HCT116 (cell line): ENCODE measurements at regions not wholly inside any gene's neighbourhood (a gene's known extent, or its start where the extent isn't known, plus 50 kb on each side); places are given as distances from the start of the nearest gene placed in this dataset.

Experiments
- ATAC-seq: fragments of 200-7000 bp; cut with Tn5 transposase; 2 replicates; pipeline ENCODE4 v1.9.1; 2020; ENCODE audit warnings: mild to moderate bottlenecking, moderate library complexity
- BruUV-seq: library from RNA; stranded (reverse); fragments of 400-500 nt; replicated peaks from 2 replicates; lab custom pipeline; 2021; lab: Mats Ljungman, UMichigan
- CTCF ChIA-PET: fragments of 300-600 bp; sonication (Branson Sonifier 250); formaldehyde crosslinking; loops from one replicate; lab custom pipeline; 2021; ENCODE audit warnings: antibody characterized with exemption; lab: Charles Lee
- POLR2A ChIA-PET: fragments of 300-600, 350-600 bp; sonication (Branson Sonifier 250); formaldehyde crosslinking; loops from one replicate; lab custom pipeline; 2021; ENCODE audit warnings: antibody characterized with exemption; lab: Charles Lee
- RAD21 ChIA-PET, 2 experiments: fragments of 300-600 bp; sonication (Branson Sonifier 250); formaldehyde crosslinking; loops; one replicate each; lab custom pipeline; 2023; ENCODE audit warnings: low total read pairs in 2 of 2; ENCODE audit not compliant: uncharacterized antibody in 2 of 2, unreplicated experiment in 2 of 2, low non-redundant PET in 1 of 2; lab: Charles Lee
- DNase-seq: peaks from one replicate; pipeline ENCODE4 v3.0.0-alpha.2; 2010; ENCODE audit warnings: low read depth, low spot score
- H2AFZ ChIP-seq: fragments of 200-600 bp; shearing (Covaris generic), sonication (generic); 2 replicates; pipeline ENCODE4 v1.6.1; 2017; ENCODE audit warnings: low read depth, mixed run types, mixed read lengths, antibody characterized with exemption, low read length; ENCODE audit not compliant: poor library complexity, severe bottlenecking
- H3K27ac ChIP-seq: 2 replicates; pipeline ENCODE4 v1.5.1; 2012; ENCODE audit warnings: low read depth, low read length
- H3K27me3 ChIP-seq: fragments of 200-600 bp; sonication (generic); 2 replicates; pipeline ENCODE4 v1.6.1; 2016; ENCODE audit warnings: mixed run types, low read length, mixed read lengths; ENCODE audit not compliant: insufficient read depth
- H3K36me3 ChIP-seq, 2 experiments: fragments of 200-500 bp in 1 of 2; fragments of 200-600 bp in 1 of 2; sonication (Bioruptor generic) in 1 of 2; sonication (generic) in 1 of 2; 2 replicates each; pipeline versions ENCODE4 v1.5.1 to v1.6.1; 2014 to 2016; ENCODE audit warnings: low read length in 2 of 2, inconsistent platforms in 1 of 2, mixed read lengths in 1 of 2, mixed run types in 1 of 2; ENCODE audit not compliant: insufficient read depth in 2 of 2, control insufficient read depth in 1 of 2
- H3K4me1 ChIP-seq, 2 experiments: fragments of 200-600 bp in 1 of 2; sonication (generic) in 1 of 2; 2 replicates each; pipeline versions ENCODE4 v1.5.1 to v1.6.1; 2012 to 2017; ENCODE audit warnings: low read length in 2 of 2, inconsistent platforms in 1 of 2, mild to moderate bottlenecking in 1 of 2, mixed read lengths in 1 of 2, mixed run types in 1 of 2, moderate library complexity in 1 of 2; ENCODE audit not compliant: insufficient read depth in 2 of 2, control insufficient read depth in 1 of 2
- H3K4me2 ChIP-seq: fragments of 200-600 bp; sonication (generic); 2 replicates; pipeline ENCODE4 v1.6.1; 2017; ENCODE audit warnings: mixed run types, low read length, mixed read lengths
- H3K4me3 ChIP-seq, 2 experiments: fragments of 200-600 bp in 1 of 2; sonication (generic) in 1 of 2; replicated peaks in 1 of 2; 2 replicates each; pipeline ENCODE4 v1.5.1; 2011 to 2016; ENCODE audit warnings: low read length in 2 of 2, control low read depth in 1 of 2, low read depth in 1 of 2, mild to moderate bottlenecking in 1 of 2, mixed read lengths in 1 of 2, mixed run types in 1 of 2
- H3K79me2 ChIP-seq: fragments of 200-600 bp; sonication (generic); 2 replicates; pipeline ENCODE4 v1.6.1; 2017; ENCODE audit warnings: mild to moderate bottlenecking, mixed run types, low read length, moderate library complexity, mixed read lengths; ENCODE audit not compliant: insufficient read depth
- H3K9ac ChIP-seq: fragments of 200-600 bp; sonication (generic); 2 replicates; pipeline ENCODE4 v1.6.1; 2016; ENCODE audit warnings: low read length, mixed read lengths
- H3K9me2 ChIP-seq: fragments of 200-600 bp; sonication (generic), shearing (Covaris generic); 2 replicates; pipeline ENCODE4 v1.6.1; 2017; ENCODE audit warnings: mixed run types, mild to moderate bottlenecking, moderate library complexity; ENCODE audit not compliant: insufficient read depth
- H3K9me3 ChIP-seq, 2 experiments: fragments of 200-500 bp in 1 of 2; fragments of 200-600 bp in 1 of 2; sonication (Bioruptor generic) in 1 of 2; sonication (generic) in 1 of 2; 2 replicates each; pipeline ENCODE4 v1.6.1; 2014 to 2017; ENCODE audit warnings: low read length in 2 of 2, mixed read lengths in 2 of 2, inconsistent platforms in 1 of 2, low read depth in 1 of 2, mild to moderate bottlenecking in 1 of 2, mixed run types in 1 of 2, moderate library complexity in 1 of 2; ENCODE audit not compliant: control insufficient read depth in 1 of 2, insufficient read depth in 1 of 2
- H4K20me1 ChIP-seq: fragments of 200-600 bp; sonication (generic), shearing (Covaris generic); 2 replicates; pipeline ENCODE4 v1.6.1; 2017; ENCODE audit warnings: mixed run types, mild to moderate bottlenecking, moderate library complexity; ENCODE audit not compliant: insufficient read depth
- CEBPB ChIP-seq: IDR thresholded peaks from 2 replicates; pipeline ENCODE4 v1.6.1; 2012; ENCODE audit warnings: low read depth
- FOSL1 ChIP-seq: IDR thresholded peaks from 2 replicates; pipeline ENCODE4 v1.6.1; 2012; ENCODE audit warnings: low read depth
- MAX ChIP-seq: IDR thresholded peaks from 2 replicates; pipeline ENCODE4 v1.6.1; 2012
- REST ChIP-seq: IDR thresholded peaks from 2 replicates; pipeline ENCODE4 v1.6.1; 2012; ENCODE audit warnings: low read depth
- SIN3A ChIP-seq: IDR thresholded peaks from 2 replicates; pipeline ENCODE4 v1.6.1; 2012; ENCODE audit warnings: low read depth
- SP1 ChIP-seq: IDR thresholded peaks from 2 replicates; pipeline ENCODE4 v1.6.1; 2012; ENCODE audit warnings: low read depth
- ZBTB33 ChIP-seq: IDR thresholded peaks from 2 replicates; pipeline ENCODE4 v1.6.1; 2011; ENCODE audit warnings: mild to moderate bottlenecking, low read length, moderate library complexity; ENCODE audit not compliant: insufficient replicate concordance; ENCODE audit errors: extremely low read depth
- ZFX ChIP-seq: fragments of 450-650 bp; IDR thresholded peaks from 2 replicates; pipeline ENCODE4 v1.6.1; 2017
- intact Hi-C: fragments of 100-400 bp; cut with micrococcal nuclease; formaldehyde crosslinking; loops from 2 replicates; pipeline ENCODE4 v1.10.0; 2022

- TF ChIP-seq REST = no peak
- TF ChIP-seq ZFX = no peak
Measured at GRCh38 chr4:124504431-124504830, 208.1 kb downstream of the ANKRD50 start (continued).

- DNase-seq = no peak
- POLR2A ChIA-PET = no interaction called here
- intact Hi-C loops = no loop called here
- BruUV-seq = no TSS peak
- no peaks in the 10 kb centered on the region for H3K36me3 ChIP-seq
- H3K9me2 ChIP-seq = no peaks in the 10 kb centered on the region
- H4K20me1 ChIP-seq = no peaks in the 10 kb centered on the region
- H3K4me2 ChIP-seq = no peak overlapping the region
- H3K27ac ChIP-seq = no peak overlapping the region
- H3K27me3 ChIP-seq = no peaks in the 10 kb centered on the region
- no peaks in the 10 kb centered on the region for H3K4me1 ChIP-seq
- no peak for ATAC-seq
- no peak for TF ChIP-seq MAX
- TF ChIP-seq ZBTB33 = no peak
- TF ChIP-seq REST = no peak
- TF ChIP-seq FOSL1 = no peak
- no peak for TF ChIP-seq SIN3A
- TF ChIP-seq CEBPB = no peak
- no peak for TF ChIP-seq SP1
- no peak overlapping the region for H3K4me3 ChIP-seq
- RAD21 ChIA-PET = no interaction called here
- no peaks in the 10 kb centered on the region for H3K79me2 ChIP-seq
- CTCF ChIA-PET = no interaction called here
- H2AFZ ChIP-seq = no peak overlapping the region
- no peak overlapping the region for H3K9ac ChIP-seq
- no peaks in the 10 kb centered on the region for H3K9me3 ChIP-seq
Measured at GRCh38 chr4:124505211-124505610, 207.3 kb downstream of the ANKRD50 start.
